Fibroblast of lung (primary cell): ENCODE measurements at regions not wholly inside any gene's neighbourhood (a gene's known extent, or its start where the extent isn't known, plus 50 kb on each side); places are given as distances from the start of the nearest gene placed in this dataset.

Experiments used
- CTCF ChIP-seq, 2 donors: IDR thresholded peaks in 1 of 2; conservative IDR thresholded peaks in 1 of 2; 1 replicate in 1 of 2; 2 replicates in 1 of 2; pipeline ENCODE4 v1.5.1; 2011 to 2012; ENCODE audit warnings: low read length in 2 of 2, control low read depth in 1 of 2, inconsistent platforms in 1 of 2, low read depth in 1 of 2, mild to moderate bottlenecking in 1 of 2
- EZH2 ChIP-seq: IDR thresholded peaks from 2 replicates; pipeline ENCODE4 v1.5.1; 2012; ENCODE audit warnings: low read length, control low read depth, mild to moderate bottlenecking; ENCODE audit errors: missing control alignments

- TF ChIP-seq CTCF (conservative IDR thresholded peaks at IDR 0.05 in 1 of 2, IDR thresholded peaks at IDR 0.05 in 1 of 2; ENCODE audit: low read depth in 1 of 2, low read length in 2 of 2) (no peak), EZH2 (no peak)
Measured at GRCh38 chr6:156114541-156114940, 658.9 kb upstream of the NOX3 start.
